ENCODE measurements at regions not wholly inside any gene's neighbourhood (a gene's known extent, or its start where the extent isn't known, plus 50 kb on each side); places are given as distances from the start of the nearest gene placed in this dataset.

DNA sequence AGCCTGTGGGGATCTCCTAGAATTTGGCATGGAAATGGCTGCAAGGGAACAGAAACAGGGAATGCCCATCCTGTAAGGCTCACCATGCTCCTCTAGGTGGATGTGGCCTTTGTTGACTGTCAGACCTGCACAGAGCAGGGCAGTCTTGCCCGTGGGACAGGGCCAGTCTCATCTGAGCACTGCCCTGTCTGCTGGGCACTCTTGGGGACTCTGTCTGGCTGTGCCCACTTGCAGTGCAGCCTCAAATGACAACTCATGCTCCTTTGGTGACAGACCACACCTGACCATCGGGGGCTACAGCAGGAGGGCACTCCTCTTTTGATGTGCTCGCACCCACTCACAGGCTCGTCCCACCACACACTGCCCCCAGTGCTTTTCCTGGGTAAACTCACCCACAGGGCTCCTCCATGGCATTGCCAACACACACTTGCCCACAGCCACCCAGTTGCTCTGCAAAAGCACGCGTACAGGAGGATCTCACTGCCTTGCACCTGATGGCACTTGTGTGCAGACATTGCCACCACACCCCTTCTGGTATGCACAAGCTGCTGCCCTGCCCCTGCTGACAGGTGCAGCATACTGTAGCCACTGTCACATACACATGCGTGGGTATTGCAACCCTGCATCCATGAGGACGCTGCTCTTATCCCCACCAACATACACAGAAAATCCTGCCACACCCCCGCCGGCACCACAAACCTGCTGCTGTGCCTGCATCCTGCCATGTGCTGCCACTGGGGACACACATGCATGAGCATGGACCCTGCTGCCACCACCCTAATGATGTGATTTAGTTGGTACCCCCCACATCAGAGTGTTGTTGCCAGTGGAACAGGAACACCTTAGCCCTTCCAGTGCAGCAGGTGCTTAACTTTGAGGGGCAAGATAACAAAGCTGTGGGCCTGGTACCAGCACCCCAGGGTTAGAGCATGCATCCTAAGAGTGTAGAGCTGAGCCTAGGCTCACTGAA lies 100.1 kb upstream of the ARHGEF9 start:
- no peak for DNase-seq (ENCODE audit: low read depth)

DNA sequence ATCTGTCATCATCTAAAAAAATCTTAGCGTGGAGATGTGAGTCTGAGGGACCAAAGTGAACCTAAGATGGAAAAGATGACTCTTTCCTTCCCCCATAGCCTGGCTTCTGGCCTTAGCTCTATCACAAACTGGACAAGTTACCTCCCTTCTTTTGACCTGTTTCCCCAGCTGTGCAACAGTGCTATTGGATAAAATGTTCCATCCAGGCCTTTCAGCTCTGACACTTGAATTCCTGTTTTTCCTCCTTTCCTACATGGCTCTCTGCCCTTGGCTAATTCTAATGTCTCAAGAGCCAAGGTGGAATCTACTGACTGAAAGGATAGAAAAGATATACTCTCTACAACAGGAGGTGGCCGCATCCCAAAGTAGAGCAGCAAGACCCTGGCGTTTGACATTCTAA lies 84.5 kb upstream of the ARHGEF9 start:
- DNase-seq (ENCODE audit: low read depth) = no peak

DNA sequence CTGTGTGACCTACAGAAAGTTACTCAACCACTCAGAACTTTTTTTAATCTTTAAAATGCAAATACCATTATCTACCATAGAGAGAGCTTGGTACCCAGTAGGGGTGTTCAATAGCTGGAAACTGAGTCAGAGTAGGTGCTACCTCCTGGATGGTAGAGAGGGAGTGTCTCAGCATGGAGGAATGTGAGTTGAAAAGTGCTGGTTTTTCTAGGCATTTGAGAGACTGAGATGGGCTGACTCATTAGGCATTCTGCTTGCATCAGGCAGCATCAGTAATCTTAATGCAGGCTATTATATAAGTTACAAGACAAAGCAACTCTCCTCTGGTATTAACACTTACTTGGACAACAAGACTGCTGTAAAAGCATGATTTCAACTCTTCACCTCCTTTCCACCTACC lies 70.9 kb upstream of the ARHGEF9 start:
- DNase-seq (ENCODE audit: low read depth) = peak; percentile 15

DNA sequence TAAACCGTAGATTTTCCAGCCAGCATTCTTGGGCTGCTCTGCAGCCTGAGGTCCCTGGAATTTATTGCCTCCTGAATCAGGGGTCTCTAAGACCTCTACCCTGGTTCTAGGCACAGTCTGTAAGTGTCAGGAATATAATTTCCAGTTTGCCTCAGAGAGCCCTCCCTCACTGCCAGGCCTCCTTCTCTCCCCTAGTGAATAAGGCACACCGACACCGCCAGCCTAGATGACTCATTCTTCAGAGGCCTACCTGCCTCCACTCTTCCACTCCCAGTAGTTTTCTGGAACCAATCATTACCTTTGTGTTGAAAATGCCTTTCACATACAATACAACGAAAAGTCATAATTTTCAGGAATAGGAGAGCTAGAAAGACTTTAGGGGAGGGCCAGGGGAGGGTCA lies 50.3 kb upstream of the ARHGEF9 start:
- peak; percentile 4 for DNase-seq (ENCODE audit: low read depth)

Data from M059J (cell line).